SK-N-SH (cell line): ENCODE measurements at regions not wholly inside any gene's neighbourhood (a gene's known extent, or its start where the extent isn't known, plus 50 kb on each side); places are given as distances from the start of the nearest gene placed in this dataset.

Experiments used
- CTCF ChIA-PET: fragments of 300-600, 350-600 bp; formaldehyde crosslinking; extraction: SDS; loops from one replicate; lab custom pipeline; 2021; lab: Yijun Ruan, JAX
- POLR2A ChIA-PET: fragments of 350-600 bp; sonication (Branson Sonifier 250); formaldehyde crosslinking; extraction: SDS; loops from one replicate; lab custom pipeline; 2020; ENCODE audit warnings: antibody characterized with exemption, inconsistent platforms; lab: Yijun Ruan, JAX
- DNase-seq: peaks from one replicate; pipeline ENCODE4 v3.0.0; 2012
- H2AFZ ChIP-seq: fragments of 200-600 bp; sonication (generic); 2 replicates; pipeline ENCODE4 v1.8.1; 2016; ENCODE audit warnings: antibody characterized with exemption, mild to moderate bottlenecking, low read depth
- H3F3A ChIP-seq: fragments of 200-600 bp; sonication (generic); replicated peaks from 2 replicates; pipeline ENCODE3; 2016; ENCODE audit warnings: antibody characterized with exemption, mild to moderate bottlenecking; ENCODE audit not compliant: insufficient read depth
- H3K27ac ChIP-seq, 2 experiments: fragments of 200-500 bp in 1 of 2; fragments of 200-600 bp in 1 of 2; sonication (Bioruptor generic) in 1 of 2; sonication (generic), shearing (Covaris generic) in 1 of 2; 2 replicates each; pipeline versions ENCODE4 v1.5.1 to v1.6.1; 2014 to 2016; ENCODE audit warnings: low read depth in 2 of 2, inconsistent platforms in 1 of 2, low read length in 1 of 2, mild to moderate bottlenecking in 1 of 2, mixed read lengths in 1 of 2
- H3K27me3 ChIP-seq: fragments of 200-600 bp; sonication (generic), shearing (Covaris generic); 2 replicates; pipeline ENCODE4 v1.6.1; 2016; ENCODE audit warnings: mixed run types; ENCODE audit not compliant: insufficient read depth
- H3K36me3 ChIP-seq, 2 experiments: fragments of 200-500 bp in 1 of 2; fragments of 200-600 bp in 1 of 2; sonication (Bioruptor generic) in 1 of 2; sonication (generic) in 1 of 2; replicated peaks in 1 of 2; 2 replicates each; pipeline versions ENCODE3 to v1.5.1; 2014 to 2016; ENCODE audit warnings: low read length in 1 of 2, mild to moderate bottlenecking in 1 of 2; ENCODE audit not compliant: insufficient read depth in 2 of 2, control insufficient read depth in 1 of 2
- H3K4me1 ChIP-seq, 2 experiments: fragments of 200-500 bp in 1 of 2; fragments of 200-600 bp in 1 of 2; sonication (Bioruptor generic) in 1 of 2; sonication (generic), shearing (Covaris generic) in 1 of 2; 2 replicates each; pipeline versions ENCODE4 v1.5.1 to v1.6.1; 2014 to 2016; ENCODE audit warnings: low read depth in 1 of 2, low read length in 1 of 2, mixed run types in 1 of 2; ENCODE audit not compliant: insufficient read depth in 2 of 2, control insufficient read depth in 1 of 2
- H3K4me2 ChIP-seq: fragments of 200-600 bp; sonication (generic), shearing (Covaris generic); 2 replicates; pipeline ENCODE4 v1.6.1; 2017; ENCODE audit warnings: mixed run types
- H3K4me3 ChIP-seq, 2 experiments: fragments of 200-500 bp in 1 of 2; fragments of 200-600 bp in 1 of 2; sonication (Bioruptor generic) in 1 of 2; sonication (generic), shearing (Covaris generic) in 1 of 2; 2 replicates each; pipeline versions ENCODE4 v1.5.1 to v1.8.1; 2014 to 2016; ENCODE audit warnings: low read depth in 2 of 2, inconsistent platforms in 1 of 2, low read length in 1 of 2, mild to moderate bottlenecking in 1 of 2, mixed read lengths in 1 of 2, moderate library complexity in 1 of 2
- H3K79me2 ChIP-seq: fragments of 200-600 bp; sonication (generic); 2 replicates; pipeline ENCODE4 v1.8.1; 2017; ENCODE audit warnings: mild to moderate bottlenecking; ENCODE audit not compliant: insufficient read depth
- H3K9ac ChIP-seq: fragments of 200-600 bp; sonication (generic); 2 replicates; pipeline ENCODE4 v1.6.1; 2017; ENCODE audit warnings: mixed run types
- H3K9me2 ChIP-seq: fragments of 200-600 bp; sonication (generic); 2 replicates; pipeline ENCODE4 v1.6.1; 2017; ENCODE audit warnings: mixed run types
- H3K9me3 ChIP-seq: fragments of 200-600 bp; sonication (generic); 2 replicates; pipeline ENCODE4 v1.6.1; 2017; ENCODE audit warnings: mixed run types, mild to moderate bottlenecking, moderate library complexity
- H4K20me1 ChIP-seq: fragments of 200-600 bp; sonication (generic); 2 replicates; pipeline ENCODE4 v1.6.1; 2017; ENCODE audit warnings: mild to moderate bottlenecking, mixed run types; ENCODE audit not compliant: insufficient read depth
- ELF1 ChIP-seq: IDR thresholded peaks from 2 replicates; pipeline ENCODE4 v1.4.0; 2012
- FOSL2 ChIP-seq: IDR thresholded peaks from 2 replicates; pipeline ENCODE4 v1.4.0; 2012; ENCODE audit warnings: low read depth, mild to moderate bottlenecking, moderate library complexity, borderline replicate concordance
- FOXM1 ChIP-seq: IDR thresholded peaks from 2 replicates; pipeline ENCODE4 v1.4.0; 2012; ENCODE audit warnings: low read depth, mild to moderate bottlenecking
- NFIC ChIP-seq: IDR thresholded peaks from 2 replicates; pipeline ENCODE4 v1.4.0; 2012; ENCODE audit warnings: borderline replicate concordance
- NRF1 ChIP-seq: IDR thresholded peaks from 2 replicates; pipeline ENCODE4 v1.6.1; 2012; ENCODE audit warnings: low read depth, mild to moderate bottlenecking, low read length
- POLR2AphosphoS5 ChIP-seq: IDR thresholded peaks from 2 replicates; pipeline ENCODE4 v1.6.1; 2012; ENCODE audit warnings: low read depth, low read length
- RAD21 ChIP-seq: IDR thresholded peaks from 2 replicates; pipeline ENCODE4 v1.6.1; 2012; ENCODE audit warnings: mild to moderate bottlenecking, low read length
- TCF12 ChIP-seq: IDR thresholded peaks from 2 replicates; pipeline ENCODE4 v1.4.0; 2012
- TEAD4 ChIP-seq: IDR thresholded peaks from 2 replicates; pipeline ENCODE4 v1.4.0; 2012; ENCODE audit warnings: mild to moderate bottlenecking, borderline replicate concordance; ENCODE audit not compliant: insufficient read depth
- YY1 ChIP-seq: IDR thresholded peaks from 2 replicates; pipeline ENCODE4 v1.4.0; 2012; ENCODE audit warnings: low read depth, mild to moderate bottlenecking
- whole genome bisulfite sequencing: methylation state at CpG from one replicate; pipeline ENCODE4 v1.1.6; 2017; ENCODE audit warnings: low lambda C conversion rate; 5-methylcytosine and 5-hydroxymethylcytosine counted together
- TF ChIP-seq, protein P1 (sequence below): IDR thresholded peaks from 2 replicates; pipeline ENCODE4; 2012

DNA sequence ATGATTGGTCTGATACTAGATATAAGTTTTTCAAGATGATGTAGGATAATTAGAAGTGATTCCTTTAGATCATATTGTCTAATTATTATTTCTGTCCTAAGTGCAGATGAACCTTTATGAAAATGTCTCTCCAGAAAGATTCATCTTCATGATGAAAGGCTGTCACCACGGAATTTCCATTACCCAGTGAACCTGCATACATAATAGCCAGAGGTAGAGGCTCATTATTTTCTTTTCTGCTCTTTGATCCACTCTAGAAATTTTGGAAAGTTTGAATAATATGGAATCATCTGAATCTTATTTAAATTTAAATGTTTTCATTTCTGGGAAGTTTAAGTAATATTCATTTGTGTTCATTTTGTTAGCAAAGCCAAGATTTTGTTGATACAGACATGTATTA, 137.1 kb upstream of the ATP2B1 start:
- Histone ChIP-seq H2AFZ (no peak overlapping the region), H4K20me1 (no peaks in the 10 kb centered on the region), H3F3A (no peaks in the 10 kb centered on the region), H3K36me3 (no peaks in the 10 kb centered on the region), H3K9ac (no peak overlapping the region), H3K27me3 (no peaks in the 10 kb centered on the region), H3K4me3 (no peak overlapping the region), H3K9me3 (no peaks in the 10 kb centered on the region), H3K4me2 (no peak overlapping the region), H3K79me2 (no peaks in the 10 kb centered on the region), H3K4me1 (no peaks in the 10 kb centered on the region), H3K9me2 (no peaks in the 10 kb centered on the region), H3K27ac (no peak overlapping the region)
- POLR2A ChIA-PET: no interaction called here
- no peak for TF ChIP-seq YY1
- TF ChIP-seq TEAD4: no peak
- no peak for TF ChIP-seq NFIC
- no peak for TF ChIP-seq FOXM1
- no peak for TF ChIP-seq FOSL2
- 57% methylated on average over 1 of the region's 1 CpG for WGBS
- CTCF ChIA-PET: no interaction called here
- no peak for DNase-seq

DNA sequence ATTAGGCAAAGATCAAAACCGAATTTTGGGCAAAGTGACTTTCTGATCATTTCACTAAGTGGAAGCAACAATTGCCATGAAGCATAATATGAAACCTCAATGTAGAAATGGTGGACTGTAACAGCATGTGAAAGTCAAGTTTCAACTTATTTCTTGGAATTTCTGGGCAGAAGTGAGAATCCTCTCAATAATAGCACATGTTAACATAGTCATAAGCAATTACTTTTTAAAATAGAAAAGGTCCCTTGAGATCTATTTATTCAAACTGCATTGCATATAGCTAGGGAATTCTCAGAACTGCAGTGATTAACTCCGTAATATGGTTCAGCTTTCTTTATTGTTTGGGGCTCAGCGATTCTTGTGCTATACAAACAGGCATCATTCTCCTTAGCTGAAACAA, 136.7 kb upstream of the ATP2B1 start:
- H4K20me1 ChIP-seq: no peaks in the 10 kb centered on the region
- H3K4me1 ChIP-seq: no peaks in the 10 kb centered on the region
- TF ChIP-seq TCF12 (no peak), RAD21 (no peak), ELF1 (no peak)
- H3K79me2 ChIP-seq: no peaks in the 10 kb centered on the region
- H3K27ac ChIP-seq: no peak overlapping the region
- no peaks in the 10 kb centered on the region for H3K27me3 ChIP-seq
- H3K36me3 ChIP-seq: no peaks in the 10 kb centered on the region
- H3K9me3 ChIP-seq: no peaks in the 10 kb centered on the region
- no peaks in the 10 kb centered on the region for H3F3A ChIP-seq
- no peak for DNase-seq
- no peak overlapping the region for H3K4me2 ChIP-seq
- ChIA-PET POLR2A (no interaction called here), CTCF (no interaction called here)
- H3K4me3 ChIP-seq: no peak overlapping the region
- H3K9ac ChIP-seq: no peak overlapping the region
- no peaks in the 10 kb centered on the region for H3K9me2 ChIP-seq
- 67% methylated on average over 3 of the region's 3 CpGs for WGBS
- no peak overlapping the region for H2AFZ ChIP-seq

- H3K4me2 ChIP-seq: no peak overlapping the region
- no peaks in the 10 kb centered on the region for H3K4me1 ChIP-seq
- H3K9me3 ChIP-seq: no peaks in the 10 kb centered on the region
- no peaks in the 10 kb centered on the region for H3F3A ChIP-seq
- no peak overlapping the region for H2AFZ ChIP-seq
- no peaks in the 10 kb centered on the region for H3K27me3 ChIP-seq
- H3K9me2 ChIP-seq: no peaks in the 10 kb centered on the region
- no peak overlapping the region for H3K4me3 ChIP-seq
- no peaks in the 10 kb centered on the region for H3K79me2 ChIP-seq
- no peak overlapping the region for H3K9ac ChIP-seq
- H3K36me3 ChIP-seq: no peaks in the 10 kb centered on the region
- ChIA-PET CTCF (no interaction called here), POLR2A (no interaction called here)
- no peak for DNase-seq
- TF ChIP-seq YY1 (no peak), POLR2AphosphoS5 (no peak), NRF1 (no peak)
- TF ChIP-seq, protein P1, sequence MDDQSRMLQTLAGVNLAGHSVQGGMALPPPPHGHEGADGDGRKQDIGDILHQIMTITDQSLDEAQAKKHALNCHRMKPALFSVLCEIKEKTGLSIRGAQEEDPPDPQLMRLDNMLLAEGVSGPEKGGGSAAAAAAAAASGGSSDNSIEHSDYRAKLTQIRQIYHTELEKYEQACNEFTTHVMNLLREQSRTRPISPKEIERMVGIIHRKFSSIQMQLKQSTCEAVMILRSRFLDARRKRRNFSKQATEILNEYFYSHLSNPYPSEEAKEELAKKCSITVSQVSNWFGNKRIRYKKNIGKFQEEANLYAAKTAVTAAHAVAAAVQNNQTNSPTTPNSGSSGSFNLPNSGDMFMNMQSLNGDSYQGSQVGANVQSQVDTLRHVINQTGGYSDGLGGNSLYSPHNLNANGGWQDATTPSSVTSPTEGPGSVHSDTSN: no peak
- H3K27ac ChIP-seq: no peak overlapping the region
- no peaks in the 10 kb centered on the region for H4K20me1 ChIP-seq
- 92% methylated on average over 1 of the region's 1 CpG for WGBS
Measured at GRCh38 chr12:89844539-89844938, 135.9 kb upstream of the ATP2B1 start.
